ENCODE measurements at regions not wholly inside any gene's neighbourhood (a gene's known extent, or its start where the extent isn't known, plus 50 kb on each side); places are given as distances from the start of the nearest gene placed in this dataset.
A peak's percentile ranks its signal among the peaks of the same experiment; 100 is the strongest.

GRCh38 chr1:30225357-30225756 lies 498.0 kb downstream of the MATN1 start:
- 72 to 78% methylated on average over 7 of the region's 7 CpGs for WGBS, 2 donors
- Histone ChIP-seq H3K4me3 (no peak overlapping the region), H3K27ac (ENCODE audit: low read depth in 1 of 2, low read length in 1 of 2) (no peak overlapping the region), H3K9me3 (ENCODE audit: control insufficient read depth in 4 of 4, insufficient read depth in 3 of 4, low read length in 3 of 4) (peaks cover 0 to 2% (median 0%) of the 10 kb centered on the region in 4 donors), H3K27me3 (ENCODE audit: control insufficient read depth in 3 of 3, insufficient read depth in 3 of 3, low read length in 2 of 3) (no peaks in the 10 kb centered on the region), H3K4me1 (ENCODE audit: control insufficient read depth in 5 of 5, insufficient read depth in 5 of 5, low read length in 5 of 5) (no peaks in the 10 kb centered on the region), H3K36me3 (ENCODE audit: control insufficient read depth in 4 of 4, insufficient read depth in 4 of 4, low read length in 4 of 4) (no peaks in the 10 kb centered on the region), H3K9ac (ENCODE audit: insufficient read depth in 1 of 2, low read length in 2 of 2) (no peak overlapping the region)
- no peak for TF ChIP-seq CTCF (IDR thresholded peaks at IDR 0.05; ENCODE audit: control extremely low read depth, extremely low read depth)
- ATAC-seq (ENCODE audit: insufficient read depth, low FRiP score) (no peak), DNase-seq (no peak)

- H3K9me3 ChIP-seq (ENCODE audit: control insufficient read depth in 4 of 4, insufficient read depth in 3 of 4, low read length in 3 of 4) = peaks cover 0 to 7% (median 0%) of the 10 kb centered on the region in 4 donors
- WGBS, 2 donors = 80 to 83% methylated on average over 4 of the region's 4 CpGs
Measured at GRCh38 chr1:30219675-30220074, 503.7 kb downstream of the MATN1 start.

GRCh38 chr1:30218438-30218837 lies 504.9 kb downstream of the MATN1 start:
- ATAC-seq (ENCODE audit: insufficient read depth, low FRiP score) (no peak), DNase-seq (no peak)
- peaks cover 0 to 5% (median 0%) of the 10 kb centered on the region in 4 donors for H3K9me3 ChIP-seq (ENCODE audit: control insufficient read depth in 4 of 4, insufficient read depth in 3 of 4, low read length in 3 of 4)
- H3K9ac ChIP-seq (ENCODE audit: insufficient read depth in 1 of 2, low read length in 2 of 2) = no peak overlapping the region
- 45 to 51% methylated on average over 2 of the region's 2 CpGs for WGBS, 2 donors
- H3K4me1 ChIP-seq (ENCODE audit: control insufficient read depth in 5 of 5, insufficient read depth in 5 of 5, low read length in 5 of 5) = no peaks in the 10 kb centered on the region
- TF ChIP-seq CTCF (IDR thresholded peaks at IDR 0.05; ENCODE audit: control extremely low read depth, extremely low read depth) = no peak
- H3K4me3 ChIP-seq = no peak overlapping the region
- H3K27ac ChIP-seq (ENCODE audit: low read depth in 1 of 2, low read length in 1 of 2) = no peak overlapping the region
- peaks cover 0 to 9% (median 0%) of the 10 kb centered on the region in 3 donors for H3K27me3 ChIP-seq (ENCODE audit: control insufficient read depth in 3 of 3, insufficient read depth in 3 of 3, low read length in 2 of 3)
- H3K36me3 ChIP-seq (ENCODE audit: control insufficient read depth in 4 of 4, insufficient read depth in 4 of 4, low read length in 4 of 4) = no peaks in the 10 kb centered on the region

More at GRCh38 chr1:30219675-30220074, 503.7 kb downstream of the MATN1 start:
- ATAC-seq (ENCODE audit: insufficient read depth, low FRiP score) = no peak
- Histone ChIP-seq H3K27ac (ENCODE audit: low read depth in 1 of 2, low read length in 1 of 2) (no peak overlapping the region), H3K4me3 (no peak overlapping the region), H3K36me3 (ENCODE audit: control insufficient read depth in 4 of 4, insufficient read depth in 4 of 4, low read length in 4 of 4) (no peaks in the 10 kb centered on the region), H3K9ac (ENCODE audit: insufficient read depth in 1 of 2, low read length in 2 of 2) (no peak overlapping the region), H3K27me3 (ENCODE audit: control insufficient read depth in 3 of 3, insufficient read depth in 3 of 3, low read length in 2 of 3) (peaks cover 0 to 9% (median 0%) of the 10 kb centered on the region in 3 donors), H3K4me1 (ENCODE audit: control insufficient read depth in 5 of 5, insufficient read depth in 5 of 5, low read length in 5 of 5) (no peaks in the 10 kb centered on the region)
- DNase-seq = no peak
- TF ChIP-seq CTCF (IDR thresholded peaks at IDR 0.05; ENCODE audit: control extremely low read depth, extremely low read depth) = no peak

- Histone ChIP-seq H3K27me3 (ENCODE audit: control insufficient read depth in 3 of 3, insufficient read depth in 3 of 3, low read length in 2 of 3) (peaks cover 0 to 9% (median 0%) of the 10 kb centered on the region in 3 donors), H3K9ac (ENCODE audit: insufficient read depth in 1 of 2, low read length in 2 of 2) (no peak overlapping the region), H3K27ac (ENCODE audit: low read depth in 1 of 2, low read length in 1 of 2) (no peak overlapping the region), H3K9me3 (ENCODE audit: control insufficient read depth in 4 of 4, insufficient read depth in 3 of 4, low read length in 3 of 4) (peaks cover 0 to 5% (median 0%) of the 10 kb centered on the region in 4 donors), H3K36me3 (ENCODE audit: control insufficient read depth in 4 of 4, insufficient read depth in 4 of 4, low read length in 4 of 4) (no peaks in the 10 kb centered on the region), H3K4me3 (peak overlapping the region; percentile 36), H3K4me1 (ENCODE audit: control insufficient read depth in 5 of 5, insufficient read depth in 5 of 5, low read length in 5 of 5) (no peaks in the 10 kb centered on the region)
- TF ChIP-seq CTCF (IDR thresholded peaks at IDR 0.05; ENCODE audit: control extremely low read depth, extremely low read depth) = no peak
- DNase-seq (no peak), ATAC-seq (ENCODE audit: insufficient read depth, low FRiP score) (no peak)
- 89 to 94% methylated on average over 7 of the region's 7 CpGs for WGBS, 2 donors
Measured at GRCh38 chr1:30216602-30217001, 506.8 kb downstream of the MATN1 start.
